Activated CD8-positive, alpha-beta memory T cell treated with anti-CD3 and anti-CD28 coated beads, Interleukin-2, amount 50 U/mL, for 48 hours (primary cell): ENCODE measurements at regions not wholly inside any gene's neighbourhood (a gene's known extent, or its start where the extent isn't known, plus 50 kb on each side); places are given as distances from the start of the nearest gene placed in this dataset.

Source experiments
- DNase-seq: peaks from one replicate; pipeline ENCODE4 v3.0.0-alpha.2; 2020

GRCh38 chrY:15689994-15690393 is 1165.7 kb downstream of the NLGN4Y start:
- no peak for DNase-seq

- no peak for DNase-seq
These were observed 1177.8 kb downstream of the NLGN4Y start for GRCh38 chrY:15702131-15702530.

- DNase-seq: no peak
These were observed 1180.6 kb downstream of the NLGN4Y start for GRCh38 chrY:15704906-15705305.

GRCh38 chrY:15749533-15750433 is 1225.5 kb downstream of the NLGN4Y start:
- no peak for DNase-seq

GRCh38 chrY:15751001-15751400 is 1226.7 kb downstream of the NLGN4Y start:
- DNase-seq: no peak

GRCh38 chrY:15756266-15756665 is 1231.9 kb downstream of the NLGN4Y start:
- DNase-seq: no peak

- no peak for DNase-seq
These were observed 1249.2 kb downstream of the NLGN4Y start for GRCh38 chrY:15773579-15773978.

GRCh38 chrY:15775880-15776279 is 1251.6 kb downstream of the NLGN4Y start:
- no peak for DNase-seq

- DNase-seq: no peak
These were observed 1255.6 kb downstream of the NLGN4Y start for GRCh38 chrY:15779891-15780290.

- DNase-seq: no peak
These were observed 1275.7 kb downstream of the NLGN4Y start for GRCh38 chrY:15800021-15800420.

- no peak for DNase-seq
These were observed 1281.7 kb downstream of the NLGN4Y start for GRCh38 chrY:15805985-15806384.

GRCh38 chrY:15814241-15814640 is 1289.9 kb downstream of the NLGN4Y start:
- no peak for DNase-seq
